Daoy (cell line): ENCODE measurements at regions not wholly inside any gene's neighbourhood (a gene's known extent, or its start where the extent isn't known, plus 50 kb on each side); places are given as distances from the start of the nearest gene placed in this dataset.
A peak's percentile ranks its signal among the peaks of the same experiment; 100 is the strongest.
"Not testable (repeated sequence)": the region's sequence is repeated elsewhere in the genome, so short reads cannot be mapped to it uniquely, and the experiment has no call there.

ENCODE experiments used
- DNase-seq: peaks from one replicate; pipeline ENCODE4 v3.0.0-alpha.2; 2015; ENCODE audit warnings: low read depth

DNA sequence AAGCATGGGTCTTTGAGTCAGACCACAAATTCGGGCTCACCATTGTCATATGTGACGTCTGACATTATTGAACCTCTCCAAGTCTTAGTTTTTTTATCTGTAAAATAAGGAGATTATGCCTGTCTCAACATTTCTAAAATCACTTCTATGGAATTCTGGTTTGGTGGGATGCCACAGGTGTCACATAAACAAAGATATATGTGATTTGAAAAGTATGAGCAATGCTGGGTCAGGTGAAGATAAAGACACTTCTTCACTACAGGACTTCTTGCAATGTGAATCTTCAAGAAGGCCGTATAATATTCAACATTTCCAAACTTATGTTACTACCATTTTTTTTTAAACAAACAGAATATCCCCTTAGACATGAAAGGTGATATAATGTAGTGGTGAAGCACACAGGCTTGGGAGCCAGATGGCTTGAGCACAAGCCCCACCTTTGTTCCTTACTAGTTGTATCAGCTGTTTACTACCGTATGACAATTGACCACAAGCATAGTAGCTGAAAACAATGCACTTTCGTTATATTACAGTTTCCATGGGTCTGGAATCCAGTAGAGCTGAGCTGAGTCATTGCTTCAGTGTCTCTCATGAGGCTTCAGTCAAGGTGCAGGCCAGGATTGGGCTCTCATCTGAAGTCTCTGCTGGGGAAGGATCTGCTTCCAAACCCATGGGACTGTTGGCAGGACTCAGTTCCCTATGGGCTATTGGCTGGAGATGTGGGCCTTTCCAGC is 87.7 kb downstream of the UTP18 start:
- no peak for DNase-seq

GRCh38 chr17:51351080-51351479 is 90.7 kb downstream of the UTP18 start:
- no peak for DNase-seq

DNA sequence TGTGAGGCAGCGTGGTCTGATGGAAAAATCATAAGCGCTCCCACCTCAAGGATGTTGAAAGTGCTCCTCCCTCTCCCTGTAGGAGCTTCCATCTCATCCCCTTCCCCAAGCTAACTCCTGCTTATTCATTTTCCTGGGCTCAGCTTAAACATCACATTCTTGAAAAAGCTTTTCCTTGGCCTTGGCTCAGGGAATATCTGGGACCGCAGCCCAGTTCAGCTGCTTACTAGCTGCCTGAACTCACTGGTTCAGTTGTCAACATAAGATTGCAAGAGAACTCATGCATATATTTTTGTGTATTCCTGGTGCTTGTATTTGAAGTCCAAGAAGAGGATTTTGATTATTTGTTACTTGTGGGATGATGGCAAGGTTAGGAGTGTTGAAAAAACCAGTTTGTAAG is 91.5 kb downstream of the UTP18 start:
- DNase-seq = no peak

- no peak for DNase-seq
Observed at GRCh38 chr17:51352798-51353197, 92.5 kb downstream of the UTP18 start.

- DNase-seq = no peak
Observed at GRCh38 chr17:51353296-51353695, 93.0 kb downstream of the UTP18 start.

DNA sequence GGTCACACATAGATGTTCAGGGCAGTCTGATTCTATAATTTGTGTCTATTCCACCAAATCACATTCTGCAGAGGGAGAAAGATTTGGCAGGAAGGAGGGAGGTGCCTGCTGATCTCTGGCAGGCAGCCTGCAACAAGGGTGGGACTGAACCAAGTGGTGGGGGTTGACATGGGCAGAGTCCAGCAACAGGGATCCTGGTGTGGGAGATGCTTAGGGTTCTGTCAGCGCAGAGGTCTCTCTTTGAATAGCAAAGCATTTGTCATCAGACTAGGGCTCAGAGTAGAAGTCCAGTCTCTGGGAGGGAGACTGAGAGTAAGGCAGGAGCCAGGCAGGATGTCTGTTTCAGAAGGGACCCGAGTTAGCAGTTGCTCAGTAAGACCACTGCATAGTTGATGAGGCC is 94.6 kb downstream of the UTP18 start:
- DNase-seq = no peak

DNA sequence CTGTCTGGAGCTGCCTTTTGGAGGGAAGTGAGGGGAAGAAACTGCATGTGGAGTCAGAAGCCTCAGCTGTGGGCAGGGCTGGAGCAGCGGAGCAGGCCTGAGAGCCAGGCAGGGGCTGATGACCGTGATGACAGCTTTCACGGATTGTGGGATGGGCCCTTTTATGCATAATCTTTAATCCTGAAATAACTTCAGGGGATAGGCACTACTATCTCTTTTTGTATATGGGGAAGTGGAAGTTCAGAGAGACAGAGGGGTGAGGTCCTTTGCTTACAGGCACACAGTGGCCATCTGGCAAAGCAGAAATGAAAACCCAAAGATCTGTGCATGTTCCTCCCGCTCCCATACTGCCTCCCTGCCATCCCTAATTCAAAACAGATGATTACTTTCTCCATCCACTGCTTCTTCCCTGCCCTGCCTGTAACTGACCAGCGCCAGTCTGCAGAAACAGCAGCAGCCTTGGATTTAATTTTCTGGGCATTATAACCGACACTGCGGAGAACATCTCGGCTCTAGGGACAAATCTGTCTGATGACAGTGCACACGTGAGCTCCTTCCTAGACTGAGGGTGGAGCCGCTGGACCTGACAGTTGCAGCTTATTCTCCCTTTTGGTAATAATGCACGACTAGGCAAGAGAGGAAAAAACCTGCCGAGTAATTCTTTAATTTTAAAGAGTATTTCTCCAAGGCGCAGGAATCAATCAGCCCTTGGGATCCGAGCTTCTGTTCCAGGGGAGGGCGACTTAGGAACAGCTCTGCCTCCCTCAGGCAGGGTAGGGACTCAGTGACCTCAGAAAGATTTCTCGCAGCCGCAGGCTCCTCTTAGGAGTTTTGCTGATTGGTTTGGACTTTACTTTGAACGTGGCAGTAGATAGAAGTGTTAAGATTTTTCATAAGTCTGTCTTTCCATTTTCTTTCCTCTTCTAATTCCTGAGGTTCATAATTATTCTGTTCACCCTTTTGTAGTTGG is 95.4 kb downstream of the UTP18 start:
- no peak for DNase-seq

- no peak for DNase-seq
Observed at GRCh38 chr17:51359055-51359454, 98.7 kb downstream of the UTP18 start.

DNA sequence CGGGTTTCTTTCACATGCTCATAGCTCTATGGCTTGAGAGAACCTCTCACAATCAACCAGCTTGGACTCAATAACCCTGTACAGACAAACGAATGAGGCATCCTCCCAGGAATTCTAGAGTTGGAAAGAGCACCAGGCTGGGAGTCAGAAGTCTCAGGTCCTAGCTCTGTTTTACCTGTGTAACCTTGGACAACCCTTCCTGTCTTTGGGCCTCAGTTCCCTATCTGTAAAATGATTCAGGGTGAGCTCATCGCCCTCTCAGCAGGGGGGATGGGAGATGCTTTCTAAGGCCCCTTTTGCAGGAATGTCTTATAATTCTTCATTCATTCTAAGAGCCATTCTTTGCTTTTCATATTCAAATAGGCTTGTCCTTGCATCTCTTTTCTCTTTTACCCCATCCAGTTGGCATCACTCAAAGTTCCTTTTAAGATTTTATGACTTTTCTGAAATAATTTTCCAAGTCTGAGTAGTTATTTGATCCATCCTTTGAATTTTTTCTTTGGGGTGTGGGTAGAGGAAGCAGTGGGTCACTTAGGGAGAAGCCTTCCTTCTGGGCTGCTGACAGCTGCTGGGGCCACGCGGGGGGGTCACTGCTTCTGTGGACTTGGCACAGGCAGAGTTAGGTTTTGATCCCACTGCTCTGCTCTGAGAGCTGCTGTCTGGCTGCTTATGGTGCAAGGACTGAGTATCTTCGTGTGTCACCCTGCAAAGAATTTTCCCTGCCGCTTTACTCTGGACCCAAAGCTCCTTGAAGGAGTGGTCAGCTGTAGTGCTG is 102.7 kb downstream of the UTP18 start:
- peak; percentile 13 for DNase-seq

DNA sequence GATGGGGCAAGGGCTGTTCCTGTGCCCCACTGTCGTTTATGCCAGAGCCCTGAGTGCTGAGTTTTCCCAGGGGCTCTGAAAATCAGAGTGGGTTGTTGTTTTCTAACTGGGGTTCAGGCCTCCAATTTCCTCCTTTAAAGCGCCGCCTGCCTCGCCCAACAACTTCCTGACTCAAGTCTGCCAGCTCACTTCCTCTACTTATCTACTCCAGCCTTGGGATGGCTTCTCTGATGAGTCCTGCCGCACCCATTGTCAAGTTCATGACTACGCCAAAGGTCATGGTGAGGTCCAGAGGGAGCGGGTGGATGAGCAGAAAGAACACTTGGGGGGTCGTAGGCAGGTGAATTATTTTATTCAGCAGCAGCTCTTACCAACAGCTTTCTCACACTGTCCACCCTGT is 104.7 kb downstream of the UTP18 start:
- no peak for DNase-seq

- DNase-seq = no peak
Observed at GRCh38 chr17:51366866-51367265, 106.5 kb downstream of the UTP18 start.

- not testable (repeated sequence) for DNase-seq
Observed at GRCh38 chr17:51367836-51368235, 107.5 kb downstream of the UTP18 start.

DNA sequence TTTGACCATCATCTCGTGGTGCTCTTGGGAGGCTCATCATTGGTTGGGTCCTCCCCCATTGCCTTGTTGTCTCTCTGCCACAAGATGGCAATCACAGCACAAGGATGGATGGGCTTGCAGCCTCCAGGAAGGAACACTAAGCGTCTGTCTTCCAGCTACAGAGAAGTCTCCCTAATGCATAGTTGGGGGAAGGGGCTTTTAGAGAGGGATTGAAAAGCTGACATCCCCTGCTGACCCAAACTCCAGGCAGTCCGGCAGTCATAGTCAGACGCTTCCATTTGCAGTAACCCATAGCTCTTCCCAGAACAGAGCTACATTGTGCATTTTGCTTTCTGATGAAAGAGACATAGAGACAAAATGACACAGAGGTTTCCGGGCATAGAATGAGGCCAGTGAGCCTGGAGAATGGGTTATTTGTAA is 111.4 kb downstream of the UTP18 start:
- DNase-seq = peak; percentile 59

DNA sequence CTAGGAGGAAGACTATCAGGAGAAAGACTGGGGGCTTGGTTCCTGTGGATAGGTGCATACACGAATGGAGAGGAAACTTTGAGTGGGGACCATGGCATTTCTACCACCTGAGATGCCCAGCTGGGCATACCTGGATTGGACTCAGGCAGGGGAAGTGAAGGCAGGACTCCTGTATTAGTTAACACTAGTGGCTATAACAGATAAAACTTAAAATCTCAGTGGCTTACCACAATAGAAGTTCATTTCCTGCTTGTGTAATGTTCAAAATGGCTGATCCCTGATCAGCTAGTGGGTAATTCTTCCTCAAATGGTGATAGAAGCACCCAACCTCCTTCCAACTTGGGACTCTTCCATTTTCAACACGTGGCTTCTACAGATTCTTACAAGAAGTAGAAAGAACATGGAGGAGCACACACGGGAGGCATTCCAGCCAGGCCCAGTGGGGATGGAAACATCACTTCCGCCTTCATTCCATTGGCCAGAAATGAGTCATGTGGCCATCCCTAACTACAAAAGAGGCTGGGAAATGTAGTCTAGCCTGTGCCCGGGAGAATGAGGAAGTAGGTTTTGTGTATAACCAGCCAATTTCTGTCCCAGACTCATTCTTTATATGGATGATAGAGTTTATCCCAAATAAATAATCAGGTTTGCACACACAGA is 112.1 kb downstream of the UTP18 start:
- peak; percentile 69 for DNase-seq

DNA sequence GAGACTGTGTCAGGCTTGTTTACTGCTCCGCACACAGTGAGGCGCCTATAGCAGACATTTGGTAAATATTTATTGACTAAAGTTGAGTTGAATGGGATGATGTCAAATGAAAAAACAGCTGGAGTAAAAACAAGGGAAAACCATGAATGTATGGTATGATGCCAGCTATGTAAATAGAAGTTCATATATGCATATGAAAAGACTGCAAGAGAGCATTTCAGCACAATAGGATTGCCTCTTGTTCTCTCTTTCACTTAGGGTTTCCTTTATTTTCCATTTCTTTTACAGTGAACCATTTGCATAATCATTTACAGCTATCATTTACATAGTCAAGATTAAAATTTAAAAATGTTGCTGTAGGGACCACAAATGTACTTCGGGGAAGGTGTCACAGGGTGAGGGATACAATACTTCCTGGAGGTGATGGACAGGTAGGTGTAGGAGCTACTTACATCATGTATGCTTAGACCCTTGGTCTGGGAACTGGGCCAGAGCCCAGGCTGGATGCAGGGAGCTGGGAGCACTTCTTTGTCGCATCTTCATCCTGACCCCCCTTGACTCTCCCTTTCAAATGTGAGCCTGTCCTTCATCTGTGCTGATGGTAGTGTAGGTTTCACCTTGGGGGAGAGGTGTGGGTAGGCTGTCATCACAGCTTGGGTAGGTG is 113.3 kb downstream of the UTP18 start:
- no peak for DNase-seq

GRCh38 chr17:51374209-51374608 is 113.9 kb downstream of the UTP18 start:
- DNase-seq = no peak

GRCh38 chr17:51375771-51376170 is 115.4 kb downstream of the UTP18 start:
- no peak for DNase-seq

- no peak for DNase-seq
Observed at GRCh38 chr17:51376739-51377138, 116.4 kb downstream of the UTP18 start.

DNA sequence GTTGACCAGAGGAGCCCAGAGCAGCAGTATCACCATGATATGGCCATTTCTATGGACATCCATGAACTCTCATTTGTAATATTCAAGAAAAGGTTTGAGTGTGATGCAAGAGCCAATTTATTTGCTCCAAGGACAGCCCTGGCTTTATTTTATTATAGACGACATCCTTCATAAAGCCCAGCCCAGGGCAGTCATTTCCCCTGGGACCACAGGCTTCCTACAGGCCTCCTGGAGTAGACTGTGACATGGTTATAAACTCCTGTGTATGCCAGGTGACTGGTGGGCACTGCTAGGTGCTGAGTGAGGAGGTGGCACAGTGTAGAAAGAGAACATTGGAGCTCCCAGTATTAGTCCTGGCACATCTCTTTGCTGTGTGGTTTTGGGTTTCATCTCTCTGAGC is 120.9 kb downstream of the UTP18 start:
- DNase-seq = no peak

DNA sequence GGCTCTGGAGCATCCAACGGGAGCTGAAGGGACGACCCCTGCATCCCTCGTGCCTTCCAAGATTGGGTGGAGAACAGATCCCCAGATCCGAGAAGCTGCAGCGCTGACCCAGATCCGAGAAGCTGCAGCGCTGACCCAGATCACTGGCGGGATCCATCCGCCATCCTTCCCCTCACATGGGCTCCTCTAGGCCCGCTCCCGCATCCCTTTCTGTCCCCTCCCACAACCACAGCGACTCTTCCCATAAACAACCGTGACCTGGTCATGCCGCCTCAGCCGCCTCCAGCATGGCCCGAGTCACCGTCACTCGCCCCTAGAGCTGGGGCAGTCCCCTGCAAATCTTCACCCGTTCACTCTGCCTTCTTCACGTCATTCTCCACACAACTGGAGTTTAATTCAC is 124.9 kb downstream of the UTP18 start:
- DNase-seq = no peak

- DNase-seq = no peak
Observed at GRCh38 chr17:51387582-51387981, 127.2 kb downstream of the UTP18 start.
